NCI-H187 treated with DMSO at 0.1 percent for 48 hours (cell line): ENCODE measurements at regions not wholly inside any gene's neighbourhood (a gene's known extent, or its start where the extent isn't known, plus 50 kb on each side); places are given as distances from the start of the nearest gene placed in this dataset.
"Not testable (repeated sequence)": the region's sequence is repeated elsewhere in the genome, so short reads cannot be mapped to it uniquely, and the experiment has no call there.

Source experiments
- DNase-seq: peaks from one replicate; lab custom pipeline; 2025; lab: John Stamatoyannopoulos, UW

- not testable (repeated sequence) for DNase-seq
These were observed 94.4 kb downstream of the LSM3 start for GRCh38 chr3:14272959-14273560.

- no peak for DNase-seq
These were observed 95.4 kb downstream of the LSM3 start for GRCh38 chr3:14273901-14274611.

- no peak for DNase-seq
These were observed 96.0 kb downstream of the LSM3 start for GRCh38 chr3:14274612-14274936.

- DNase-seq: no peak
These were observed 96.7 kb downstream of the LSM3 start for GRCh38 chr3:14274999-14275961.

GRCh38 chr3:14275962-14276909 lies 97.6 kb downstream of the LSM3 start:
- DNase-seq: no peak

GRCh38 chr3:14277557-14277956 lies 98.9 kb downstream of the LSM3 start:
- DNase-seq: no peak

- no peak for DNase-seq
These were observed 99.7 kb downstream of the LSM3 start for GRCh38 chr3:14278265-14278798.

- DNase-seq: no peak
These were observed 100.4 kb downstream of the LSM3 start for GRCh38 chr3:14278799-14279625.

- DNase-seq: no peak
These were observed 101.0 kb downstream of the LSM3 start for GRCh38 chr3:14279626-14280061.

- DNase-seq: no peak
These were observed 101.7 kb downstream of the LSM3 start for GRCh38 chr3:14280326-14280725.

GRCh38 chr3:14281053-14281452 lies 102.4 kb downstream of the LSM3 start:
- no peak for DNase-seq

GRCh38 chr3:14282001-14282705 lies 103.5 kb downstream of the LSM3 start:
- no peak for DNase-seq

GRCh38 chr3:14282706-14283075 lies 104.1 kb downstream of the LSM3 start:
- no peak for DNase-seq

- no peak for DNase-seq
These were observed 104.6 kb downstream of the LSM3 start for GRCh38 chr3:14283092-14283812.

- no peak for DNase-seq
These were observed 105.3 kb downstream of the LSM3 start for GRCh38 chr3:14283813-14284438.

GRCh38 chr3:14284694-14285547 lies 106.3 kb downstream of the LSM3 start:
- no peak for DNase-seq

GRCh38 chr3:14285548-14285925 lies 106.9 kb downstream of the LSM3 start:
- DNase-seq: no peak
